ENCODE measurements at regions not wholly inside any gene's neighbourhood (a gene's known extent, or its start where the extent isn't known, plus 50 kb on each side); places are given as distances from the start of the nearest gene placed in this dataset.

DNA sequence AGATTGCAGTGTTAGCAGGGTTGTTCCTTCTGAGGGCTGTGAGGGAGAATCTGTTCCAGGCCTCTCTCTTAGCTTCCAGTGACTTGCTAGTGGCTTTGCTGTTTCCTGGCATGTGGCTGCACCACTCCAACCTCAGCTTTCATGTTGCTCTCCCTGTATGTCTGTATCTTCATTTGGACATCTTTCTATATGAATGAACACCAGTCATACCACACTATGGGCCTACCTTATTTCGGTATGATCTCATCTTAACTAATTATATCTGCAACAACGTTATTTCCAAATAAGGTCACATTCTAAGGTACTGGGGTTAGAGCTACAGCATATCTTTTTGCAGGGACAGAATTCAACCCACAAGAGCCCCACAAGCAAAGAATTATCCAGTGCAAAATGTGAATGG lies 356.7 kb upstream of the UMPS start:
- TF ChIP-seq CTCF (conservative IDR thresholded peaks at IDR 0.05; ENCODE audit: low read length) (no peak), EZH2phosphoT487 (IDR thresholded peaks at IDR 0.05; ENCODE audit: borderline replicate concordance, low read depth, low read length) (no peak)

All from OCI-LY7 (cell line).